ENCODE measurements at regions not wholly inside any gene's neighbourhood (a gene's known extent, or its start where the extent isn't known, plus 50 kb on each side); places are given as distances from the start of the nearest gene placed in this dataset.

- no peak for DNase-seq (ENCODE audit: low spot score)
- no peak overlapping the region for H3K27ac Mint-ChIP-seq
- ATAC-seq: no peak
- TF ChIP-seq, protein P1, sequence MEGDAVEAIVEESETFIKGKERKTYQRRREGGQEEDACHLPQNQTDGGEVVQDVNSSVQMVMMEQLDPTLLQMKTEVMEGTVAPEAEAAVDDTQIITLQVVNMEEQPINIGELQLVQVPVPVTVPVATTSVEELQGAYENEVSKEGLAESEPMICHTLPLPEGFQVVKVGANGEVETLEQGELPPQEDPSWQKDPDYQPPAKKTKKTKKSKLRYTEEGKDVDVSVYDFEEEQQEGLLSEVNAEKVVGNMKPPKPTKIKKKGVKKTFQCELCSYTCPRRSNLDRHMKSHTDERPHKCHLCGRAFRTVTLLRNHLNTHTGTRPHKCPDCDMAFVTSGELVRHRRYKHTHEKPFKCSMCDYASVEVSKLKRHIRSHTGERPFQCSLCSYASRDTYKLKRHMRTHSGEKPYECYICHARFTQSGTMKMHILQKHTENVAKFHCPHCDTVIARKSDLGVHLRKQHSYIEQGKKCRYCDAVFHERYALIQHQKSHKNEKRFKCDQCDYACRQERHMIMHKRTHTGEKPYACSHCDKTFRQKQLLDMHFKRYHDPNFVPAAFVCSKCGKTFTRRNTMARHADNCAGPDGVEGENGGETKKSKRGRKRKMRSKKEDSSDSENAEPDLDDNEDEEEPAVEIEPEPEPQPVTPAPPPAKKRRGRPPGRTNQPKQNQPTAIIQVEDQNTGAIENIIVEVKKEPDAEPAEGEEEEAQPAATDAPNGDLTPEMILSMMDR (IDR thresholded peaks at IDR 0.05): no peak
- no peak for TF ChIP-seq FOXK1 (CRISPR knock-in tag; IDR thresholded peaks at IDR 0.05)
- TF ChIP-seq CDX4 (CRISPR knock-in tag; IDR thresholded peaks at IDR 0.05; ENCODE audit: borderline replicate concordance): no peak
- TF ChIP-seq, protein P2, sequence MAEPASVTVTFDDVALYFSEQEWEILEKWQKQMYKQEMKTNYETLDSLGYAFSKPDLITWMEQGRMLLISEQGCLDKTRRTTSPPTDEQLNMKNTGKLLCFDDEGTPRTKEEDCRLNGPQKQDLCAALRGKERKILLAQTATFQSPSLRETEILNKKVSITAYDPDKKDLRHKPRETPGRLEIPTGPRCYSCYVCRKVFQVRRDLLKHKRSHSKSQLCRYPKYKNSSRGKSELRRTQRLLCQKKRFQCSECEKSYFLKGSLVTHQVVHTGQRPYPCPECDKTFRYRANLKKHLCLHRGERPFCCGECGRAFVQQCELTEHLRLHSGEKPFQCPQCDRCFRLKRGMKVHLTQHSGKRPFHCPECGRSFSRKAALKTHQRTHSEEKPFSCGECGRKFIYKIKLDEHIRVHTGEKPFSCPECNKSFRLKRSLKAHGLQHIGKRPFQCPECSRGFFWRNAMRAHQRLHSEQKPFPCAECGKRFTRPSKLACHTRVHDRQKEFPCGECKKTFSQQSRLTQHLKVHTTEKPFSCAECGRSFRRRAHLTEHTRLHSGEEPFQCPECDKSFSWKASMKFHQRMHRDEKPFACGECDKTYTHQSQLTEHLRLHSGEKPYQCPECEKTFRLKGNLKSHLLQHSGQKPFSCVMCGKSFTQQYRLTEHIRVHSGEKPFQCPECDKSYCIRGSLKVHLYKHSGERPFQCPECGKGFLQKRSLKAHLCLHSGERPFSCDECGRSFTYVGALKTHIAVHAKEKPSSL (CRISPR knock-in tag; conservative IDR thresholded peaks at IDR 0.05): no peak
- TF ChIP-seq TCF7 (CRISPR knock-in tag; IDR thresholded peaks at IDR 0.05; ENCODE audit: low read depth): no peak
- TF ChIP-seq, protein P3, sequence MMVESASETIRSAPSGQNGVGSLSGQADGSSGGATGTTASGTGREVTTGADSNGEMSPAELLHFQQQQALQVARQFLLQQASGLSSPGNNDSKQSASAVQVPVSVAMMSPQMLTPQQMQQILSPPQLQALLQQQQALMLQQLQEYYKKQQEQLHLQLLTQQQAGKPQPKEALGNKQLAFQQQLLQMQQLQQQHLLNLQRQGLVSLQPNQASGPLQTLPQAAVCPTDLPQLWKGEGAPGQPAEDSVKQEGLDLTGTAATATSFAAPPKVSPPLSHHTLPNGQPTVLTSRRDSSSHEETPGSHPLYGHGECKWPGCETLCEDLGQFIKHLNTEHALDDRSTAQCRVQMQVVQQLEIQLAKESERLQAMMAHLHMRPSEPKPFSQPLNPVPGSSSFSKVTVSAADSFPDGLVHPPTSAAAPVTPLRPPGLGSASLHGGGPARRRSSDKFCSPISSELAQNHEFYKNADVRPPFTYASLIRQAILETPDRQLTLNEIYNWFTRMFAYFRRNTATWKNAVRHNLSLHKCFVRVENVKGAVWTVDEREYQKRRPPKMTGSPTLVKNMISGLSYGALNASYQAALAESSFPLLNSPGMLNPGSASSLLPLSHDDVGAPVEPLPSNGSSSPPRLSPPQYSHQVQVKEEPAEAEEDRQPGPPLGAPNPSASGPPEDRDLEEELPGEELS (CRISPR knock-in tag; IDR thresholded peaks at IDR 0.05): no peak
- no peak overlapping the region for H3K4me3 Mint-ChIP-seq
- CTCF ChIA-PET: interaction anchor here (1.2 kb wide), 1 partner anchor 470 kb away, joined by 3 read pairs; no protein-coding TSS in a partner anchor
- H3K9me3 Mint-ChIP-seq: peaks cover 15% of the 10 kb centered on the region
- no peaks in the 10 kb centered on the region for H3K27me3 Mint-ChIP-seq (ENCODE audit: low read depth)
- no peaks in the 10 kb centered on the region for H3K36me3 Mint-ChIP-seq
- POLR2A ChIA-PET: no interaction called here
- no peaks in the 10 kb centered on the region for H3K4me1 Mint-ChIP-seq
Observed at GRCh38 chr6:85245004-85245403, 204.9 kb upstream of the NT5E start.

DNA sequence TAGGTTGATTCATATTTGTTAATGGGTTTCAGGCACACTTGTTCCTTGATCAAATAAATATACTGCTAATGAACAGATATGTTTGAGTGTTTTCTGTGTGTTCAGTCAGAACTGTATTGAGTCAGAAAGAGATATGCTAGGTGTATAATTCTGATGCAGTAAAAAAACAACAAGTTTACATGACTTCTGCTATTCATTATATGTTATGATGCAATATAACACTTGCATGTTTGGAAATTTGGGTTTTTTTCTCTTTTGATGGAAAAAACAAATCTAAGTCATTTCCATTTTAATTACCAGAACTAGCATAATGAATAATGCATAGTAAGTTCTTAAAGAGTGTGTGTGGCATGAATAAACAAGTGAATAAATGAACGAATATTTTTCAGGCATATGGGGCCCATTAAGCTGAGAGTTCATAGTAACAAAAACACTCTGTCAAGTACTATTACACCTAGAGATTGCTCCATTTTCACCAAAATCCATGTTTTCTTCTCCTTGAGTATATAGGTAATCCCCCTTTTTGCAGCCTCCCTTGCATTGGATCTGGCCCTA, 208.3 kb upstream of the NT5E start:
- no peak for DNase-seq (ENCODE audit: low spot score)
- Mint-ChIP-seq H3K27ac (no peak overlapping the region), H3K27me3 (ENCODE audit: low read depth) (no peaks in the 10 kb centered on the region), H3K9me3 (no peaks in the 10 kb centered on the region), H3K36me3 (no peaks in the 10 kb centered on the region), H3K4me1 (0 out of 2 replicates have a peak, but pooled peaks cover 7% of the 10 kb centered on the region), H3K4me3 (no peak overlapping the region)
- TF ChIP-seq RELA (CRISPR knock-in tag; IDR thresholded peaks at IDR 0.05; ENCODE audit: borderline replicate concordance) (no peak), CDX4 (CRISPR knock-in tag; IDR thresholded peaks at IDR 0.05; ENCODE audit: borderline replicate concordance) (no peak), FOXK1 (CRISPR knock-in tag; IDR thresholded peaks at IDR 0.05) (no peak), NR3C1 (CRISPR knock-in tag; conservative IDR thresholded peaks at IDR 0.05; ENCODE audit: low read depth) (no peak), ZNF423 (CRISPR knock-in tag; IDR thresholded peaks at IDR 0.05) (no peak), NR2C2 (CRISPR knock-in tag; IDR thresholded peaks at IDR 0.05) (no peak)
- TF ChIP-seq, protein P1 (IDR thresholded peaks at IDR 0.05): no peak
- POLR2A ChIA-PET: no interaction called here
- CTCF ChIA-PET: no interaction called here
- ATAC-seq: no peak

Measured in WTC11 (cell line).